GM12865 (cell line): ENCODE measurements at regions not wholly inside any gene's neighbourhood (a gene's known extent, or its start where the extent isn't known, plus 50 kb on each side); places are given as distances from the start of the nearest gene placed in this dataset.

Source experiments
- DNase-seq: peaks from one replicate; pipeline ENCODE4 v3.0.0; 2010; ENCODE audit warnings: low read depth
- H3K4me3 ChIP-seq: 2 replicates; pipeline ENCODE4 v1.5.1; 2011; ENCODE audit warnings: mild to moderate bottlenecking, low read depth, low read length, control low read depth
- TF ChIP-seq, protein P1 (sequence below): IDR thresholded peaks from 2 replicates; pipeline ENCODE4 v1.5.1; 2011; ENCODE audit warnings: low read length, control low read depth, low read depth, inconsistent platforms; ENCODE audit not compliant: insufficient read depth; ENCODE audit errors: missing control alignments

DNA sequence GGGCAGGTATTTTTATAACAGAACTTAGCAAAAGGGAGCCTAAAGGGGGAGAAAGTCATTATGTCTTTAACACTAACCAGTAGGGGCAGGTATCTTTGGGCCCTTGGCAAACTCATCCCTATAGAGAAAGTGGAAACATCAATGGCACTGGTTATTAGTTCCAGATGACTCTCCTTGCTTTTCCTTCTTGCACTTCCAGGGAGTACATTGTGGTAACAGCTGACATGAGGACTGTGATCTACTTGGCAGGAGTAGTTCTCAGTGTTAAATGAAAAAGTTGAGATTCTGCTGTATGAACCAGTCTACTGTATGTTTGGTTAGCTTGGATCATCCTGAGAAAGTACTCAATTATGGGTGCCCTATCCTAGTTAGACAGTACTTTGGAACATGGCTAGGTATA lies 93.6 kb downstream of the ATXN3L start:
- DNase-seq, result no peak
- TF ChIP-seq, protein P1, sequence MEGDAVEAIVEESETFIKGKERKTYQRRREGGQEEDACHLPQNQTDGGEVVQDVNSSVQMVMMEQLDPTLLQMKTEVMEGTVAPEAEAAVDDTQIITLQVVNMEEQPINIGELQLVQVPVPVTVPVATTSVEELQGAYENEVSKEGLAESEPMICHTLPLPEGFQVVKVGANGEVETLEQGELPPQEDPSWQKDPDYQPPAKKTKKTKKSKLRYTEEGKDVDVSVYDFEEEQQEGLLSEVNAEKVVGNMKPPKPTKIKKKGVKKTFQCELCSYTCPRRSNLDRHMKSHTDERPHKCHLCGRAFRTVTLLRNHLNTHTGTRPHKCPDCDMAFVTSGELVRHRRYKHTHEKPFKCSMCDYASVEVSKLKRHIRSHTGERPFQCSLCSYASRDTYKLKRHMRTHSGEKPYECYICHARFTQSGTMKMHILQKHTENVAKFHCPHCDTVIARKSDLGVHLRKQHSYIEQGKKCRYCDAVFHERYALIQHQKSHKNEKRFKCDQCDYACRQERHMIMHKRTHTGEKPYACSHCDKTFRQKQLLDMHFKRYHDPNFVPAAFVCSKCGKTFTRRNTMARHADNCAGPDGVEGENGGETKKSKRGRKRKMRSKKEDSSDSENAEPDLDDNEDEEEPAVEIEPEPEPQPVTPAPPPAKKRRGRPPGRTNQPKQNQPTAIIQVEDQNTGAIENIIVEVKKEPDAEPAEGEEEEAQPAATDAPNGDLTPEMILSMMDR, result no peak
- H3K4me3 ChIP-seq, result no peak overlapping the region

- no peak for DNase-seq
- TF ChIP-seq, protein P1, result no peak
- H3K4me3 ChIP-seq, result no peak overlapping the region
Measured at GRCh38 chrX:13223868-13224567, 95.8 kb downstream of the ATXN3L start.

GRCh38 chrX:13220916-13221315 lies 98.9 kb downstream of the ATXN3L start:
- TF ChIP-seq, protein P1, result no peak
- peak; percentile 3 for DNase-seq
- no peak overlapping the region for H3K4me3 ChIP-seq

GRCh38 chrX:13219991-13220764 lies 99.7 kb downstream of the ATXN3L start:
- DNase-seq, result no peak
- TF ChIP-seq, protein P1, result no peak
- no peak overlapping the region for H3K4me3 ChIP-seq

- TF ChIP-seq, protein P1, result no peak
- H3K4me3 ChIP-seq, result no peak overlapping the region
- no peak for DNase-seq
Measured at GRCh38 chrX:13218758-13219157, 101.1 kb downstream of the ATXN3L start.

DNA sequence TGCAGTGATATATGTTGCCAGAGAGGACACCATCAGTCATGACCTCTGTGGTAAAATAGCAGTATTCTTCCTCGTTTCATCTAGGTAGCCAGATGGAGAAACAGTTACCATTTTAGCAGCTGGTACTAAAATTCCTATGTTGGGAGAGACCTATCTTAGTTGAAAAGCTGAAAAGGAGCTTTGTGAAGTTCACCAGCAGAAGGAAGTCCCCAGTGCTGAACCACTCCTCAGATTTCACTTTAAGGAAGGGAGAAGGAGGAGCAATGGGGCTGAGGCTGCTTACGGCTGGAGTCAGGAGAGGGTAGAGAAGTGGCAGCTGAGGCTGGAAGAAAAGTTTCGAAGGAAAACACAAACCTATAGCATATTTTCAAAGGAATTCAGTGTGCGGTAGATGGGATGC lies 103.7 kb downstream of the ATXN3L start:
- TF ChIP-seq, protein P1, result no peak
- no peak for DNase-seq
- no peak overlapping the region for H3K4me3 ChIP-seq
